ENCODE measurements at regions not wholly inside any gene's neighbourhood (a gene's known extent, or its start where the extent isn't known, plus 50 kb on each side); places are given as distances from the start of the nearest gene placed in this dataset.

DNA sequence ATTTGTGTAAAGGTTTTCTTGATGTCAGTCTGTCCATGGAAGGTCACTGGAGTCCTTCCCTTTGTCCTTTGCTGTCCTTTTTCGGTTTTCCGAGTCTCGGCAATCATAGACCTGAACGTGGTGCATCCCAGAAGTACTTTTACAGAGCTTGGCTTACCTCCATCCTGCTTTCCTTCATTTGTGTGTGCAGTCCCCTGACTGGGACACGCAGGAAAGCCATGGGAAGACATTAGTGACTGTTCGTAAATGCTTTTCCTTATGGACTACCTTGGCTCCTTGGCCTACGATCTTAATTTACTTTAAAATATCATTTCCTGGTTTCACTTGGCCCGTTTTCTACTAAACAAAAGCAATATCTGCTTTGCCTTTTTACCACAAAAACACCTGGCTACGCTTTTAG, 328.4 kb upstream of the RARB start:
- no peak for DNase-seq (ENCODE audit: low spot score)

DNA sequence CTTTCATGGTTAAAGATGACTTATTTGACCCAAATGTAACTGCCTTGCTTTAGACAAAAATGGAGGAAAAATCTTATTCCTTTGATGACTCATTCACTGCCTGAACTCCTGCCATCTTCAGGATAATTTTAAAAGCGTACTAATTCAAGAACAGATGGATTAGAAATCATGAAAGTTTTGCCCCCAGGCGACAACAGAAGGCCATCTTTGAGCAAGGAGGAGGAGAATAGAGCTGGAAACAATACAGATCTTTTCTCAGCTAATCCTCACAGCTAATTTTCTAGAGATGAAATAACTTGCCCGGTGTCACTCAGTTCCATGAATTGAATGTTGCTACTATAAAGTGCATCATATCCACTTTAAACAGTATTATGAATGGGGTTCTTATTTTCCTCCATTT, 324.7 kb upstream of the RARB start:
- DNase-seq (ENCODE audit: low spot score), result no peak

DNA sequence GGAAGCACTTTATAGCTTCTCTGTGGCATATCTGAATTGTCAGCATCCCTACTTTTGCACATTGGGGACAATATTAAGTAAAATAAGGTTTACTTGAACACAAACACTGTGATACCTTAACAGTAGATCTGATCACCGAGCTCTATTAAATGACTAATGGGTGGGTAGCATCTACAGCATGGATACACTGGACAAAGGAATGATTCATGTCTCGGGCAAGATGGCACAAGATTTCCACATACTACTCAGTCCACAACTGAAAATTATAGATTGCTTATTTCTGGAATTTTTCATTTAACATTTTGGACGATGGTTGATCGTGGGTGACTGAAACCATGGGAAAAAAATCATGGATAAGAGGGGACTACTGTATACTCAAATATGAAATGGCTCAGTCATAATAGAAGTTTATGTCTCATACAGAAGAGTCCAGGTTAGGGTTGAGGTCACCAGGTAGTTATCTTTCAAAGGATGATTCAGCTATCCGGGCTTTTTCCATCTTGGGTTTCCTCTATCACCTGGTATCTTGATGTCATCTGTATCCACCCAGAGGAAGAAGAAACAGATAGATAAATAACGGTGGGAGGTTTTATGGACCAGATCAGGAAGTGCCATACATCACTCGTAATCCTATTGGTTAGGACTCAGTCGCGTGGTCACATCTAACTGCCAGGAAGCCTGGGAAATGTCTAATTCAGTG, 320.0 kb upstream of the RARB start:
- DNase-seq (ENCODE audit: low spot score), result no peak

DNA sequence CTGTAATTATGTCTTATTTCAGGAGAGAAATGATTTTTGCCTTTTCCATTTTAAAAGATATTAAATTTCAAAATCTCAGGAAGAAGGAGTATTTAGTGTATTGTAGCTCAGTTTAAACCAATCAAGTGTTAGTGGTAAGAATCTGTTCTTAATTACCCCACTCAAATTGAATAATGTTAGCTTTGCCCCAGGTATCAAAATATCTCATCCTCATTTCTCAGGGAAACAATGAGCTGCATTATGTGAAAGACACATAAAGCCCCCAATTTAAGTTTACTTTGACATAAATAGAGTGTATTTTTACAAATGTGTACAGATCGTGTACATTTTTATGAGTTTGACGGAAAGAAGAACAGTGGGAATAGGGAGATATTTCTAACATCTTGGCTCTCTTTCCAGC, 317.4 kb upstream of the RARB start:
- no peak for DNase-seq (ENCODE audit: low spot score)

DNA sequence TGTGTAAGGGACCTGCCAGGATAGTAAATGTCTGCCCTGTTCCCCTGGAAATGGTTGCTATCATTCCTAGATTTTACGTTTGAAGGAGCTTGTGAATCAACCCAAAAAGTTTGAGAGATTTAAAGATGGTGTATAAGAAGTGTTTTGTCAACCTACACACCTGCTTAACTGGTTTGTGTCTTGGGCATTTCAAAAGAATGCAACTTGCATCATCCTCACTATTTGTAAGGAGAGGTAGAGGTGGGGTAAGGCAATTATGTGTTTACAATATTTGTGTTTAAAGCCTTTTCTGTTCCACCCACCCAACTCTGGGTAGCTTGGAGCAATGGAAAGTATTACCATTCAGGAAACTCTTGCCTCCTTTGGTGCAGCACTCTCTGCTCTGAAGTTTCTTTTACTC, 314.2 kb upstream of the RARB start:
- no peak for DNase-seq (ENCODE audit: low spot score)

DNA sequence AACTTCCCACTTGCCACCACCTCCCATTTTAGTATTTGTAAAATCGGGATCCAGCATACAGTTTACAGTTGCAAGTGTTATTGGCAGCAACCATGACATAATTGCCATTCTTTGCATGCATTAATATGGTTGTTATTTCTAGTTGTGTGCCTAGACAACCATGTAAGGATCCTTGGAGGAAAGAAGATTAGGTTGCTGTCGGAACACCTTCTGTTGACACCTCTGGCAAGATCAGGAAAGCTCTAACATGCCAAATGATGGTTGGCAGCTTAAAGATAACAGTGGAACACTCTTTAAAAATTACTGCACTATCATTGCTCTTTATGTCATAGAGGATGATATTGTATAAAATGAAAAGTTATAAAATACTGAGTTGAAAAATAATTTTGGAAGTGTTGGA, 313.5 kb upstream of the RARB start:
- no peak for DNase-seq (ENCODE audit: low spot score)

DNA sequence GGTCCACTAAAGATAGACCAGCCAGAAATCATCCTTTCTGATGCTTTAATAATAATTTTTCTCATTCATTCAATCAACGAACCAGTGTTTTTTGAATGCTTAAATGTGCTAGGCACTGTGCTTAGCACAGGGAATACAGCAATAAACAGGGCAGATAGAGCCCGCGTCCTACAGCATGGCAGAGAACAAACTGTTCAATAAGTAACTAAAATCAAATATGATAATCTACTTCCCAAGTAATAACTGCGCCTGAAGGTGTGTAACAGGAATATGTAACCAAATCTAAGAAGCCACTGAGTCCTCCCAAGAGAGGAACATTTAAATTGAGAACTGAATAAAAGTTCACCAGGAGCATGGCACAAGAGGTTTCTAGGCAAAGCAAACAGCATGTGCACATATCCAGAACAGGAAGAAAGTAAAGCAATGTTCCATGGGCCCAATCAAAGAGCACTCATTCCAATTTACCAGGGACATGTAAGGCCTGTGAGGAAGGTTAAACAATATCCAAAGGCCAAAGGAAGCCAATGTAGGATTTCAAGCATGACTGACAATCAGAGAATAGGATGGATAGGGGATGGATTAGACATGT, 311.0 kb upstream of the RARB start:
- no peak for DNase-seq (ENCODE audit: low spot score)

DNA sequence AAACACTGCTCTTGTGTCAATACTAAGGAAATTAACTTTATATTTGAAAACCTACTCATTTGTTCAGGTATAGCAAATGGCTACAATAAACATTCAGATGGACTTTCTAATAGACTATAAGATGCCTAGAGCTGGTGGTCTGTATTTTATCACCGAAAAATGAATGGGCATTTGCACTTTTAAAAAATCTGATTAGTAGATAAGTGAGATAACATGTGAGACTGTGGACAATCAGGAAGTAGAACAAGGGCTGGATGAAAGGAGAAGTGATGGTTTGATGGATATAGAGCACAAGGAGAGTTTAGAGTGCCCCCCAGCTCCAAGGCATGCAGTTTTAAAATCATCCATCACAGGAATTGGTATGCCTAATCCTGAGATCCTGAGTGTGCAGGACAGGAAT, 308.4 kb upstream of the RARB start:
- no peak for DNase-seq (ENCODE audit: low spot score)

DNA sequence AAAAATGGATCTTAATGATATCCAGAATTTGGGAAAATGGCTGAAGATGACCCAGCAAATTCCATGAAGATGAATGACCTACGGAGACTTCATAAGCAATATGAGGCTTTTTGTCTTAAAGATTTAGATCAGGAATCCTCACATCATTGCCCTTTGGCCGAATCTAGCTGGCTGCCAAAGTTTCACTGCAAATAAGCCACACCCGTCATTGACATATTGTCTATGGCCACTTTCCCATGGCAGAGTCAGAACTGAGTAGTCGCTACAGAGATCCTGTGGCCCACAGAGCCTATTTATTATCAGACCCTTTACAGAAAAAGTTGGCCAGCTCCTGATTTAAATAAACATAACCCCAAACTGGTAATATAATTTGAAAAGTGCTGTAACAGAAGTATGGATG, 307.4 kb upstream of the RARB start:
- DNase-seq (ENCODE audit: low spot score), result no peak

DNA sequence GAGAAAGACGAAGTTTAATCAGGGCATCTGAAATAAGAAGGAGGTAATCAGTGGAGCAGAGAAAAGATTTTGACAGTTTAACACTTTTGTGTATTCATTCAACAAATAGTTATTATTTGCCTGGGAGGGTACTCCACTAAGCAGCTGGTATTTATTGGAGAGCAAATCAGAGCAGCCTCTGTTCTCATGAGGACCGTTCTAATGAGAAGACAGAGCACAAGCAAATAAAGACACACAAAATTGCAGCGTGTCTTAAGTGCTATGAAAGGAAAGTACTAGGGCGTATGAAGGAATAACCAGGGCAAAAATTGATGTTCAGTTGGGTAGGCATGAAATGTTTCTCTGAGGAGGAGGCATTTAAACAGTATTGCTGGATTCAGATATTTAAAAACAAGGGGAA, 302.9 kb upstream of the RARB start:
- DNase-seq (ENCODE audit: low spot score), result no peak

DNA sequence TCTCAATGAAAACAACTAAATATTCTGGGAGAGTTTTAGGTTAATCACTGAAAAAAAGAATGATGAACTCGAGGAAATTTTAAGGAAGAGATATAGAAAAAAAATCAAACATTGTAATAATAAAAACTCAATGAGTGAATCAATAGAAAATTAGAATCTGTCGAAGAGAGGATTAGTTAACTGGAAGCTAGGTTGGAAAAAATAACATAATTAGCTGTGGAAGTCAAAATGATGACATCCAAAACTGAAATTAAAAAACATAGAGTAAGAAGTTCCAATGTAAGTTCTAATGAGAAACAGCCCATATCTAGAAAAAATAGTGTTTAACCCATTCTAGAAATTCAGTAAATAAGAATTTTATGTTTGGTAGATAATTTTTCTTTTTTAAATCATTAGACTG, 299.3 kb upstream of the RARB start:
- DNase-seq (ENCODE audit: low spot score), result no peak

DNA sequence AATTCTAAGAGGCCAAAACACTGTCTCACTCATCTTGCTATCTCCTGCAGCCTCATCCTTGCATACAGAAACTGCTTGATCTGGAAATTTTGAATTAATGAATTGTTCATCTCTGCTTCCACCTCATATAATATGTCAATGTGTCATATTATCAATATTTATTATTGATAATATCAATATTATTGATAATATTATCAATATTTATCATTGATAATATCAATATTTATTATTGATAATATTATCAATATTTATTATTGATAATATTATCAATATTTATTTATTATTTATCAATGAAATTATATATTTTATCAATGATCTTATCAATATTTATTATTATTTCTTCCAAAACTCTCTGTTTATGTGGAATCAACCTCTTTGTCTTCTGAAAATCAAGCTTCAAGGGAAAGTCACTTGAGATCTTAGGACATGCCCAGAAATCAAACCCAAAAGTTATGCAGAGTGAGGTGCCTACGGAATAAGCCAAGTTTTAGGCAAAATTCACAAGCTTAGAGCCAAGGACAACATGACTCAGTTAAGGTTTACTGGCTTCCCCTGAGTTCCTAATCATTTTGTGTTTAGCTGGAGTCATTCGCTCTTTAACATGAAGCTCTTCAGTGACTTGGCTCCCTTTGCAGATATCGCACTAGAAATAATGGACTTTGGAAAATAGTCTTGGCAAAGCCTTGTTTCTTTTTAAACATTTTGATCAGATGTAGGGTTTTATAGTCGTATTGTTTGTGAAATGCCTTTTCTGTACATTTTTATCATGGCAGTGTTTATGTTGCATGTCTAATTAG, 297.1 kb upstream of the RARB start:
- no peak for DNase-seq (ENCODE audit: low spot score)

DNA sequence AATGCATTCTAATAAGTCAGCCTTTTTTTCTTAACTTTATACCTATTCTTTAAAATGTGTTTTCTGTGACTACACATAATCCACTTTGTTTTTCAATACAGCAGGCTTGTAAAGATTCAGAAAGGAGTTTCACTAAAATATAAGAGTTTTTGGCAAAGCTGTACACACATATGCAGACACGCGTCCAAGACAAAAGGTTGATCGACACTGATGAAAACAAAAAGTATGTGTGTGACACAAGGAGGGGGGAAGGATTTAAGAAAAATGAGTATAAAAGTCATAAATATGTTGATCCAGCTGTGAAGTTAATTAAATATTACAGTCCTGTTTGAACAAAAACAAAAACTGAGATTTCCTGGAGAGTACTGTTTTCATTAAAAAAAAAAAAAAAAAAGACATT, 294.5 kb upstream of the RARB start:
- no peak for DNase-seq (ENCODE audit: low spot score)

DNA sequence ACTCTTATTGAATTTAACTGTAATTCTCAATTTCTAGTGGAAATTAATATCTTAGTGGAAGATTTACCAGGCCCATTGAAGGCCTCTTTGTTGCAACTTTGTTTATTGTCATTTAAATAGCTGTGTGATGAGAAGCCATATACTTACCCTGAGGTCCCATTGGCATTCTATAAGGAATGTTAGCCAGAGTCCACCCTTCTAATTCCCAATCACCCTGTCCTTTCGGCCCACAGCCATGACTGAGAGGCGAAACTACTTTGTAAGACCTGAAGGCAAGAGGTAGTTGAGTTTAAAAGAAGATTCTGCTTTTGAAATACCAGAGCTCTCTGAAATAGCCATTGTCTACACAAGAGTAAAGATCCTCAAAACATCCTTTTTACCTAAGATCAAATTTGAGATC, 290.5 kb upstream of the RARB start:
- no peak for DNase-seq (ENCODE audit: low spot score)

DNA sequence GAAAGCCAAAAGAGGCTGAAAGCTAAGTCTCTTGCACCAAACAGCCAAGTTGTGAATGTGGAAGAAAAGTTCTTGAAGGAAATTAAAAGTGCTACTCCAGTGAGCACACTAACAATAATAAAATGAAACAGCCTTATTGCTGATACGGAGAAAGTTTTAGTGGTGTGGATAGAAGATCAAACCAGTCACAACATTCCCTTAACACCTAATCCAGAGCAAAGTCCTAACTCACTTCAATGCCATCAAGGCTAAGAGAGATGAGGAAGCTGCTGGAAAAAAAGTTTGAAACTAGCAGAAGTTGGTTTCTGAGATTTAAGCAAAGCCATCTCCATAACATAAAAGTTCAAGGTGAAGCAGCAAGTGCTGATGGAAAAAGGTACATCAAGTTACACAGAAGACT, 288.8 kb upstream of the RARB start:
- DNase-seq (ENCODE audit: low spot score), result no peak

DNA sequence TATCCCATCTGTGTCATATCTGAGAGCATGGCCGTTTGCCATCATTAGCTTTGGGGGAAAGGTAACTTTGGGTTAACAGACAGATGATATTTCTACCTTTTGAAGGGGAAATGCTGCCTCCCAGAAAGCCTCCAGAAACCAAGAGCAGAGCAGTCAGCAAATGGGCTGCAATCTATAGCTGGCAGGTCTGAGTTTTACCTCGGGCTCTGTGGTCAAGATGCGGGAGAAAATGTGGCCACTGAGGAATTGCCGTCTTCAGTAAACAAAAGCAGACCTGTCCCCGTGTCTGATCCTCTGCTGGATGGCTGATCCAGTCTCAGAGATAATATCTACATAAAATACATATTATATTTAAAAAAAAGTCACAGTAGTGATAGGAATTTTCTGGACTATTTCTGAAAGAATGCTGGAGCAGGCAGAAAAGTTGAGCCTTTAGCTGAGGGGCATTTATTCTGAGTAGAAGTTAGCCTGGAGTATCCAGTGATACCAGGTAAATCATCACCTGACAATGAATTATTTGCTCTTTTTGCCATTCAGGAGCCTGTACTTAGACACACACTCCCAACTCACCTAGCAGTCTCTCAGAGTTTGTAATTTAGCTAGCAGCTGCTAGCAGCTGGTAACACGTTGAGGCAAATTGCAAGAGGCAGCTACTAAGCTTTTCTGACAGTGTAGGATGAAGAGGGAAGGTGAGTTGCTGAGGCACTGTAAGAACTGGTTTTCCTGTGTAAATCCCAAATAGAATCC, 285.3 kb upstream of the RARB start:
- no peak for DNase-seq (ENCODE audit: low spot score)

DNA sequence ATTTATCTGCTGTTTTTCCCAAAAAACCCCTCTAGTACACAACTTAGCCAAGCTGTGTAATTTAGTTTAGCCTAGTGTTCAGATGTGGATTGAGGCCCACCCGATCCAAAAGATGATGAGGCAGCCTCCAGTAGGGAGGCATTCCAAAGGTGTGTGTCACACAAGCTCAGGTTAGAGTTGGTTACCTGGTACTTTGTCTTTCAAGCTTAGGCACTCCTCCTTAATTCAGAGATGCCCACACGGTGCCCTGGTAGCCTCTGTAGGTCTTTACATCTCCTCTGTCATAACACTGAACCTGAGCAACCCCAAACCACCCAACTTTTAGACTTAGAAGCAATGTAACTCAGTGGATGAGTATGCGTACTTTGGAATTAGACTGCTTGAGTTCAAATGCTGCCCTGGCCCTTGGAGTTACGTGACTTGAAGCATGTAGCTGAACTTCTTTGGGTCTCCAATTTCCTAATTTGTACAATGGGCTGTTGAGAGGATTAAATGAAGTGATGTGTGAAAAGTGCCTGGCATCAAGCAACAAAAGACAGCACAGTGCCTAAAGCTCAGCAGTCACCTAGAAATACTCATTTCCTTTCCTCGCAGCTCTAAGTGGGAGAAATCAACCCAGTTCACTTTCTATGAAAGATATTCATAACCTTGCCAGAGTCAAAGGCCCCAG, 284.6 kb upstream of the RARB start:
- no peak for DNase-seq (ENCODE audit: low spot score)

DNA sequence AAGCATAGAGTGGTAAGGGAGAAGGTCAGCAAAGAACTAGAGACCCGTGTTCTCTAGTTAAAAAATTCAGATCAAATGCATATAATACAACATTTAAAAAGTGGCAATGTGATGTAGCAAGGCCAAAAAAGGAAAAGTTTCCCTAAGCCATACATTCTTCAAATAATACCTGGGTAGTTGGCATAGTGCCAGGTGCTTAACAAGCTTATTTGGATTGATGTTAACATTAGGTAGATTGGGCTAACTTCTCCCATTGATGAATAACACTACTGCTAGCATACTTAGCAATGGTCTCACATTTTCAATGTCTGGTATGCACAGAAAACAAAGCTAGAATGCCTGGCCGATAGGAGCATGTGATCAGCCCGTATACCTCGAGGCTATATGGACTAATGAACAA, 283.6 kb upstream of the RARB start:
- DNase-seq (ENCODE audit: low spot score), result no peak

DNA sequence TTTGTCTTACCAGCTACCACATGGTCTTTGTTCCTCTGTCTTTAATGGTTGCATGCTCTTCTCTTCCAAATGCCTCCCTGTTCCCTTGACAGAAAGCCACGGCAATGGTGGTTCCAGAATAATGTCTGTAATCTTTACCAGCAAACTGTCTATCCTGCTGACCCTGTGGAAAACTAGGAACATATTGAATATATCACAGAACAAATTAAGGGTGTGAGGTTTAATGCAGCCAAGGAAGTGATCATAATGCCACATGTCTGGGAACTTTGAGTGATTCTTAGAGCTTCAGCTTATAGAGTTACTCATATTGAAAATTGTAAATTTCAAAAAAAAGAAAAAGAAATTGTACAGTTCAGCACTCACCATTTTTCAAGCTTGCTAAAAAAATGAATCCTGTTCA, 282.9 kb upstream of the RARB start:
- no peak for DNase-seq (ENCODE audit: low spot score)

DNA sequence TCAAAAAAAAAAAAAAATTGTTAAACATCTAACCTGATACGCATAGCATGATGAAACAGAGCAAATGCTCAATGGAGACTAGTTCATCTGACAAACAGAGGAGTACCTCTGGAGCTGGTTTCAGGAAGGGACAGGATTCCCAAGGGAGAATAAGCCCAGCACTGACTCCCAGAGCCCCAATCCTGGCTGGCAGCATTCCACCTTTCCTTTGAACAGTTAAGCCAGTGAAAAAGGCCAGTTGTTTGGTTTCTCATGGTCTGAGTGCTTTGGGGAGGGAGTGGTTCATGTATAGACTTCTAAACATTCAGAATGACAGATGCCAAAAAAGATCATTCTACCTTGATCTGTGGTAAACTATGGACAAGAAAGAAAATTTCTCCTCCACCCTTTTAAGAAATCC, 277.9 kb upstream of the RARB start:
- DNase-seq (ENCODE audit: low spot score), result no peak

DNA sequence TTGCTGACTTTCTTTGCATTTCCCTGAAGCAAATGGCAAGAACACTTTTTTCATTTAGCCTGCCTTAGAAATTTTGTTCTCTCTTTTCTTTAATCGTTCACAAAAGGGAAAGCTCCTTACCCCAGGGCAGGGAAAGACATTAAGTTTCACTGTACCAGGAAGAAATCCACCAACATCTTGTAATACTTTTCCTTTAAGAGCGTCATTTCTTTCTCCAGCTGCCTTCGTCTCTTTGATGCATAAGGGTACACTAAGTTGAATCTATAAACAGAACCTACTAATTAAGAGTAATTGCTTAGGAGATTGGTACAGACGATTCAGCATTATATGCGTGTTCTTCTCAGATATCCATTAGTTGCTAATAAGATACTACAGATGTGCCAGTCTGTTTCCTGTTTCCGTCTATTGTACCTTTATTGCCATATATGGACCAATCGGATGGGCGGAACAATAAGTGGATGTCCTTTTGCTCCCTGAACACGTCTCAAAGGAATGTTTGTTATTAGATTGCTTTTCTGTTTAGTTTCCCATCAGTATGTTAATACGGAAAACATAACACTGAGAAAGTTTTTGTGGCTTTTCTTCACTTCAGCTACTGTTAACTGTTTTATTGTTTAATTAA, 276.7 kb upstream of the RARB start:
- no peak for DNase-seq (ENCODE audit: low spot score)

DNA sequence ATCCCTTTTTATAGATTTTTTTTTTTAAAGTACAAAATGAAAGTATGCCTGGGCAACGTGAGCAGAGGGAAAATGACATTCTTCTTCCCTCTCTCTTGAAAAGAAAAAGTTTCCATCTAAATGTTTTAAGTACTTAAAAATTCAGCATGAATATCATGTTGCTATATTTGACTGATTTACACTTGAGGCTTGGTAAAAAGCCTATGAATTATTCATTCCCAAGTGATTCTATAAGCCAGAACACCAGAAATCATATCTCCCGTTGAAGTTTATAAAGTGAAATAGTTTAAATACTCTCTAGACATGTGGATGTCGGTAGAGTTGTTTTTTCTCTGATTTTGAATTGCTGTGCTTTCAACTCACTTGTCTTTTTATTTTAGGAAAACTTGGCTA, 276.2 kb upstream of the RARB start:
- DNase-seq (ENCODE audit: low spot score), result no peak

Measured in NAMALWA (cell line).